ENCODE measurements at regions not wholly inside any gene's neighbourhood (a gene's known extent, or its start where the extent isn't known, plus 50 kb on each side); places are given as distances from the start of the nearest gene placed in this dataset.
A peak's percentile ranks its signal among the peaks of the same experiment; 100 is the strongest.
"Not testable (repeated sequence)": the region's sequence is repeated elsewhere in the genome, so short reads cannot be mapped to it uniquely, and the experiment has no call there.

- not testable (repeated sequence) for H3K4me3 ChIP-seq (ENCODE audit: severe bottlenecking); DNase-seq (ENCODE audit: low spot score); H3K4me1 ChIP-seq (ENCODE audit: insufficient read depth, poor library complexity, severe bottlenecking); H3K36me3 ChIP-seq (ENCODE audit: low read depth); H3K9me3 ChIP-seq (ENCODE audit: severe bottlenecking); H3K27me3 ChIP-seq (ENCODE audit: insufficient read depth, poor library complexity, severe bottlenecking); H3K27ac ChIP-seq (ENCODE audit: poor library complexity, severe bottlenecking)
- ATAC-seq (ENCODE audit: low read depth): peak; percentile 68
Measured at GRCh38 chr14:19095167-19095566, 127.9 kb downstream of the POTEM start.

GRCh38 chr14:19096467-19096866 lies 129.2 kb downstream of the POTEM start:
- not testable (repeated sequence) for H3K4me3 ChIP-seq (ENCODE audit: severe bottlenecking); H3K9me3 ChIP-seq (ENCODE audit: severe bottlenecking); ATAC-seq (ENCODE audit: low read depth); H3K27ac ChIP-seq (ENCODE audit: poor library complexity, severe bottlenecking); H3K4me1 ChIP-seq (ENCODE audit: insufficient read depth, poor library complexity, severe bottlenecking); H3K27me3 ChIP-seq (ENCODE audit: insufficient read depth, poor library complexity, severe bottlenecking); H3K36me3 ChIP-seq (ENCODE audit: low read depth); DNase-seq (ENCODE audit: low spot score)

GRCh38 chr14:19096876-19097275 lies 129.6 kb downstream of the POTEM start:
- H3K4me1 ChIP-seq (ENCODE audit: insufficient read depth, poor library complexity, severe bottlenecking); H3K9me3 ChIP-seq (ENCODE audit: severe bottlenecking); ATAC-seq (ENCODE audit: low read depth); H3K36me3 ChIP-seq (ENCODE audit: low read depth); DNase-seq (ENCODE audit: low spot score); H3K4me3 ChIP-seq (ENCODE audit: severe bottlenecking); H3K27me3 ChIP-seq (ENCODE audit: insufficient read depth, poor library complexity, severe bottlenecking); H3K27ac ChIP-seq (ENCODE audit: poor library complexity, severe bottlenecking): not testable (repeated sequence)

- not testable (repeated sequence) for H3K4me3 ChIP-seq (ENCODE audit: severe bottlenecking); H3K27ac ChIP-seq (ENCODE audit: poor library complexity, severe bottlenecking); H3K9me3 ChIP-seq (ENCODE audit: severe bottlenecking); H3K36me3 ChIP-seq (ENCODE audit: low read depth); H3K4me1 ChIP-seq (ENCODE audit: insufficient read depth, poor library complexity, severe bottlenecking); ATAC-seq (ENCODE audit: low read depth); H3K27me3 ChIP-seq (ENCODE audit: insufficient read depth, poor library complexity, severe bottlenecking)
- peak; percentile 58 for DNase-seq (ENCODE audit: low spot score)
Measured at GRCh38 chr14:19097306-19097705, 130.1 kb downstream of the POTEM start.

GRCh38 chr14:19097750-19098149 lies 130.5 kb downstream of the POTEM start:
- H3K27me3 ChIP-seq (ENCODE audit: insufficient read depth, poor library complexity, severe bottlenecking); H3K4me3 ChIP-seq (ENCODE audit: severe bottlenecking); H3K4me1 ChIP-seq (ENCODE audit: insufficient read depth, poor library complexity, severe bottlenecking); H3K27ac ChIP-seq (ENCODE audit: poor library complexity, severe bottlenecking); H3K9me3 ChIP-seq (ENCODE audit: severe bottlenecking); H3K36me3 ChIP-seq (ENCODE audit: low read depth); ATAC-seq (ENCODE audit: low read depth); DNase-seq (ENCODE audit: low spot score): not testable (repeated sequence)

- not testable (repeated sequence) for H3K4me3 ChIP-seq (ENCODE audit: severe bottlenecking); H3K27ac ChIP-seq (ENCODE audit: poor library complexity, severe bottlenecking); H3K4me1 ChIP-seq (ENCODE audit: insufficient read depth, poor library complexity, severe bottlenecking); H3K36me3 ChIP-seq (ENCODE audit: low read depth); H3K27me3 ChIP-seq (ENCODE audit: insufficient read depth, poor library complexity, severe bottlenecking); H3K9me3 ChIP-seq (ENCODE audit: severe bottlenecking); ATAC-seq (ENCODE audit: low read depth); DNase-seq (ENCODE audit: low spot score)
Measured at GRCh38 chr14:19098230-19098629, 131.0 kb downstream of the POTEM start.

GRCh38 chr14:19098732-19099131 lies 131.5 kb downstream of the POTEM start:
- H3K9me3 ChIP-seq (ENCODE audit: severe bottlenecking); H3K4me1 ChIP-seq (ENCODE audit: insufficient read depth, poor library complexity, severe bottlenecking); H3K27me3 ChIP-seq (ENCODE audit: insufficient read depth, poor library complexity, severe bottlenecking); ATAC-seq (ENCODE audit: low read depth); H3K4me3 ChIP-seq (ENCODE audit: severe bottlenecking); H3K27ac ChIP-seq (ENCODE audit: poor library complexity, severe bottlenecking); H3K36me3 ChIP-seq (ENCODE audit: low read depth): not testable (repeated sequence)
- DNase-seq (ENCODE audit: low spot score): peak; percentile 67

- H3K27ac ChIP-seq (ENCODE audit: poor library complexity, severe bottlenecking); H3K4me1 ChIP-seq (ENCODE audit: insufficient read depth, poor library complexity, severe bottlenecking); H3K9me3 ChIP-seq (ENCODE audit: severe bottlenecking); H3K4me3 ChIP-seq (ENCODE audit: severe bottlenecking); ATAC-seq (ENCODE audit: low read depth); H3K27me3 ChIP-seq (ENCODE audit: insufficient read depth, poor library complexity, severe bottlenecking); DNase-seq (ENCODE audit: low spot score); H3K36me3 ChIP-seq (ENCODE audit: low read depth): not testable (repeated sequence)
Measured at GRCh38 chr14:19099336-19099735, 132.1 kb downstream of the POTEM start.

- not testable (repeated sequence) for H3K4me1 ChIP-seq (ENCODE audit: insufficient read depth, poor library complexity, severe bottlenecking); H3K27me3 ChIP-seq (ENCODE audit: insufficient read depth, poor library complexity, severe bottlenecking)
Measured at GRCh38 chr14:19099939-19100338, 132.7 kb downstream of the POTEM start.

GRCh38 chr14:19105551-19105950 lies 138.3 kb downstream of the POTEM start:
- not testable (repeated sequence) for DNase-seq (ENCODE audit: low spot score); H3K36me3 ChIP-seq (ENCODE audit: low read depth); H3K27ac ChIP-seq (ENCODE audit: poor library complexity, severe bottlenecking); H3K4me3 ChIP-seq (ENCODE audit: severe bottlenecking); H3K9me3 ChIP-seq (ENCODE audit: severe bottlenecking); H3K27me3 ChIP-seq (ENCODE audit: insufficient read depth, poor library complexity, severe bottlenecking); H3K4me1 ChIP-seq (ENCODE audit: insufficient read depth, poor library complexity, severe bottlenecking)
- ATAC-seq (ENCODE audit: low read depth): peak; percentile 52

More at GRCh38 chr14:19099939-19100338, 132.7 kb downstream of the POTEM start:
- not testable (repeated sequence) for H3K9me3 ChIP-seq (ENCODE audit: severe bottlenecking); H3K36me3 ChIP-seq (ENCODE audit: low read depth); ATAC-seq (ENCODE audit: low read depth); DNase-seq (ENCODE audit: low spot score); H3K4me3 ChIP-seq (ENCODE audit: severe bottlenecking); H3K27ac ChIP-seq (ENCODE audit: poor library complexity, severe bottlenecking)

GRCh38 chr14:19109887-19110286 lies 142.7 kb downstream of the POTEM start:
- H3K27ac ChIP-seq (ENCODE audit: poor library complexity, severe bottlenecking); DNase-seq (ENCODE audit: low spot score); H3K27me3 ChIP-seq (ENCODE audit: insufficient read depth, poor library complexity, severe bottlenecking); H3K4me1 ChIP-seq (ENCODE audit: insufficient read depth, poor library complexity, severe bottlenecking); H3K36me3 ChIP-seq (ENCODE audit: low read depth); H3K9me3 ChIP-seq (ENCODE audit: severe bottlenecking); H3K4me3 ChIP-seq (ENCODE audit: severe bottlenecking): not testable (repeated sequence)
- peak; percentile 58; the same call in 2 of the 3 replicates for ATAC-seq (ENCODE audit: low read depth)

- H3K27me3 ChIP-seq (ENCODE audit: insufficient read depth, poor library complexity, severe bottlenecking); H3K4me3 ChIP-seq (ENCODE audit: severe bottlenecking); H3K9me3 ChIP-seq (ENCODE audit: severe bottlenecking); ATAC-seq (ENCODE audit: low read depth); H3K4me1 ChIP-seq (ENCODE audit: insufficient read depth, poor library complexity, severe bottlenecking); H3K36me3 ChIP-seq (ENCODE audit: low read depth); H3K27ac ChIP-seq (ENCODE audit: poor library complexity, severe bottlenecking); DNase-seq (ENCODE audit: low spot score): not testable (repeated sequence)
Measured at GRCh38 chr14:19120383-19120782, 153.1 kb downstream of the POTEM start.
